DOHH2 (cell line): ENCODE measurements at regions not wholly inside any gene's neighbourhood (a gene's known extent, or its start where the extent isn't known, plus 50 kb on each side); places are given as distances from the start of the nearest gene placed in this dataset.

ENCODE experiments used
- CTCF ChIP-seq: fragments of 200-600 bp; sonication (generic); IDR thresholded peaks from one replicate; pipeline ENCODE4 v1.5.1; 2014; ENCODE audit warnings: antibody characterized with exemption, mild to moderate bottlenecking, low read depth, low read length; ENCODE audit not compliant: poor library complexity, severe bottlenecking
- EZH2phosphoT487 ChIP-seq: fragments of 200-600 bp; sonication (generic); IDR thresholded peaks from 2 replicates; pipeline ENCODE4 v1.6.1; 2017; ENCODE audit warnings: borderline replicate concordance, mild to moderate bottlenecking, antibody characterized with exemption, low read length, moderate library complexity, mixed read lengths

- TF ChIP-seq CTCF: no peak
- TF ChIP-seq EZH2phosphoT487: no peak
Observed at GRCh38 chr6:94088870-94089269, 669.5 kb upstream of the EPHA7 start.
